NCI-H1417 (cell line): ENCODE measurements at regions not wholly inside any gene's neighbourhood (a gene's known extent, or its start where the extent isn't known, plus 50 kb on each side); places are given as distances from the start of the nearest gene placed in this dataset.
"Not testable (repeated sequence)": the region's sequence is repeated elsewhere in the genome, so short reads cannot be mapped to it uniquely, and the experiment has no call there.

Experiments used
- DNase-seq, 3 experiments: peaks; one replicate each; lab custom pipeline; 2025; lab: John Stamatoyannopoulos, UW

DNA sequence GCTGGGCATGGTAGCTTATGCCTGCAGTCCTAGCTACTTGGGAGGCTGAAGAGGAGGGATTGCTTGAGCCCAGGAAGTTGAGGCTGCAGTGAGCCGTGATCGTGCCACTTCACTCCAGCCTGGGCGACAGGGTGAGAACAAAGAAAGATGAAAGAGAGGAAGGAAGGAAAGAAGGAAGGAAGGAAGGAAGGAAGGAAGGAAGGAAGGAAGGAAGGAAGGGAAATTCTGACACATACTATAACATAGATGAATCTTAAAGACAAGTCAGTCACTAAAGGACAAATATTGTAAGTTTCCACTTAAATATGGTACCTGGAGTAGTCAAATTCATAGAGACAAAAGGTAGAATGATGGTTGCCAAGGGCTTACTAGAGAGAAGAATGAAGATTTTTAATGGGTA is 108.0 kb upstream of the CACHD1 start:
- no peak for DNase-seq

DNA sequence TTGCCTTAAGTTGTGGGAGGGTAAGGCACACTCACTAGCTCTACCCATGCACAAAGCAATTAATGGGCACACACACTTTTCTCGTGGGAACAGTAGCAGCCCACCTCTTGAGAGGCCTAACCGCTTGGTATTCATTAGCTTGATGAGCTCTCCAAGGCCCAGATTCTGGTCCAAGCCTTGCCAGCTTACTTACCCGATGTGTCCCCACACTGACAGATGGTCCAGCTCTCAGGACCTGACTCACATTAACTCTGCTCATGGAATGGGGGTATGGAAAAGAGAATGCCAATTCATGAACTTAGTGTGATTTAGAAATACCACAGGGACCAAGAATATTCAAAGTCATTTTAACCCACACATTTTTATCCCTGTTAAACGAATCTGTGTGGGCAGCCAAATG is 106.8 kb upstream of the CACHD1 start:
- no peak for DNase-seq

GRCh38 chr1:64363616-64364015 is 106.3 kb upstream of the CACHD1 start:
- no peak for DNase-seq

DNA sequence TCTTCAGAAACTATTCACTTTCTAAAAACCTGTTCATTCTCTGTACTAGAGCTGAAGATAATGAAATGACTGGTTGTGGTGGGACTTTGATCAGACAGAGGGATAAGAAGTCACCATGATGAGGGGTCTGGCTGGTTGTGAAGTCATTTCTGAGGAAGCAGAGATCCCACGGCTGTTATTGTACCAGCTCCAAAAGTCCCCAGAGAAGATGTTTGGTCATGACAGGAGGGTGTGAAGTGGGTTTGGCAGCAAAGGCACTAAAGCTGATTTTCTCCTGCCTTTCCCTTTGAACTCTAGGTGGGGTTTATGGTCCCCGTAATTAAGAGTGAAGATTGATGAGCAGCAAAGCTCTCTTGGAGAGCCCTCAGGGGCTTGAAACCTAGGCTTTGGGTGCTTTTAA is 103.1 kb upstream of the CACHD1 start:
- DNase-seq, result no peak

- no peak for DNase-seq
Observed at GRCh38 chr1:64368344-64368743, 101.6 kb upstream of the CACHD1 start.

DNA sequence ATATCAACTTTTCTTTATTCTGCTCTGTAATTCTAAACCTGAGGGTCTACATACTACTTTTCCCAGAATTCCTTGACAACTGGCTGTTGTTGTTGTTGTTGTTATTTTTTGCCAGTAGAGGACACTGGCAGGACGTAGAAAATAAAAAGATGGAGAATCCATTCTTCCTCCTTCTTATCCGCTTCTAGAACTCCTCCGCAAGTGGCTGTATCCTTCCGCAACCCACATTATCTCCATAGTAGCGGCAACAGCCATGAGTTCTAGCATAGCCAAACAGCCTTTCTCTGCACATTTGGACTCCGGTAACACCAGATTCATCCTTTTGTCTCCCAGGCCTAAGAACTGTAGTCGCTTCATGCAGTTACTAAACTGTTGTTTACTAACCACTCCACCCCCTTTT is 91.1 kb upstream of the CACHD1 start:
- no peak for DNase-seq

DNA sequence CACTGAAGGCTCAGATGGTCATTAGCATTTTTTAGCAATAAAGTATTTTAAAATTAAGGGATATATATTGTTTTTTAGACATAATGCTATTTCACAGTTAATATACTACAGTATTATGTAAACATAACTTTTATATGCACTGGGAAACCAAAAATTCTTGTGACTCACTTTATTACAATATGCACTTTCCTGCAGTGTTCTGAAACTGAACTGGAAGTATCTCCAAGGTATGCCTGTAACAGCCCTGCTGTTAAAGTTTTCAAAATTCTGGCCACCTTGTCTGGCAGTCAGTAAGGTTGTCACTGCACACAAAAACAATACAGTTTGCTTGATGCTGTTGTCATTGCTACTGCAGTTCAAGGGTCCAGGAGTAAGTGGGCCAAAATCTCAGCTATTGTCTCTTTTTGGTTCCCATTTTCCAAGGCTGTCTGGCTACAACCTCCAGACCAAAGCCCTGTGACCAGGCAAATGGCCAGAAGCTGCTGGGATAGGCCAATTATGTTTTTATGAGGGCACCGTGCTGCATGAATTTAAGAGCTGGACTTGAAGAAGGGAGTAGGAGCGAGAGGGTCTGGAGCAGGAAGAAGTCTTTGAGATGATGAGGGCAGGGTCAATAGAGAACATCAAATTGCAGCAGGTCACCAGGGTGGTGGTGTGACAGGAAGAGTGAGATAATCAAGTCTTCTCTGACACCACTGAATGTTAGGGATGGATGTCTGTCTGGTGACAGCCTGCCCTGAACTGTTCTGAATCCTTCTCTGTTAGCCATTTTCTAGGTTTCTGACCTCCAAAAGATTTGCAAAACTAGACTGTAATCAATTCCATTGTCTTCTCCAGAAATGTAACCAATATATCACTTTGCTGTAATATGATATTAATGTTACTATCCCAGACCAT is 82.3 kb upstream of the CACHD1 start:
- DNase-seq, result no peak

DNA sequence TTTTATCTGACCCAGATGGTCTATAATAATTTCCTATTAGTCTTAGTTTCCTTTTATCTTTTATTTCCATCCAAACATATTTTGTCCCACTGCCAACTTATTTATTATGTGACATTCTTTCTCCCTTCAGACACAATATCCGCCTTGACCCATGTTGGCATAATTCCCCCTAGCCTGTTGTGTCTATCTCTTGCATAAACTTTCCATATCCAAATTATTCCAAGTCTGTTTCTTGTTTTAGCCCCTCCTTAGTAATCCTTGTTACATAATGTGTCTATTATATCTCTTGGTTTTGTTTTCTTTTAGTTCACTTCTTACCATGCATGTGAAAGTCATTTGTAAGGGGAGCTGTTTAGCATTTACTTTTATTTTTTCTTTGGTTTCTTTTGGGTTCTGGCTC is 81.6 kb upstream of the CACHD1 start:
- no peak for DNase-seq

- no peak for DNase-seq
Observed at GRCh38 chr1:64392109-64392508, 77.8 kb upstream of the CACHD1 start.

DNA sequence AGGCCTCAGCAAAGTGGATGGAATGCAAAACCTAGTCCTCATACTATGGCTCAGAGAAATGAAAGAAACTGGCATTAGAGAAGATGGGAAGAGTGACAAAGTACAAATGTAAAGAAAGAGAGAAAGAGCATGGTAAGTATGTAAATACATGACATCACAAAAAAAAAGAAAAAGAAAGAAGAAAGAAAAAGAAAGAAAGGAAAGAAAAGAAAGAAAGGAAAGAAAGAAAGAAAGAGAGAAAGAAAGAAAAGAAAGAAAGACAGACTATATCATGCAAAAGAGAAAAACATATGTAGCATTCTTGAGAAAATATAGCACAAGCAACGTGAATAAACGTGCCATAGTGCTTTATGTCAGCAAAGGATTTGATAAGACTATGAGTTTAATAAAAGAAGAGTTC is 76.1 kb upstream of the CACHD1 start:
- no peak for DNase-seq

- no peak for DNase-seq
Observed at GRCh38 chr1:64396817-64397216, 73.1 kb upstream of the CACHD1 start.

DNA sequence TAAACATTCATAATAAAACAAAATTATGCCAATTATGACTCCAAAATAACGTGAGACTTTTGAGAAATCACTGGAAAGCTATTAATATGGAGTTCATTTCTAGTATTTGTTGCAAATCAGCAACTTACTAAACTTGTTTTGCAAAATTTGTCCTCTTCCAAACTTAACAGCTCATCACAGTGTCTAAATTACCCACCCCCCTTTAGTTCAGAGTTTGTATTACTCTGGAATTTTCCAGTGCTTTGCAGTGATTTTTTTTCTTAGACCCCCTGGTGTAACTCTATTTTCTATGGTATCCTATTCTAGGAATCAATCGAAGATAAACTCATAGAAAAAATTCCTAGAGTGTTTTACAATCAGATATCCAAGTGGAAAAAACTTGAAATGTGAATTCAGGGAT is 72.4 kb upstream of the CACHD1 start:
- no peak for DNase-seq

GRCh38 chr1:64398936-64399335 is 71.0 kb upstream of the CACHD1 start:
- no peak for DNase-seq

- DNase-seq, result no peak
Observed at GRCh38 chr1:64401285-64401684, 68.6 kb upstream of the CACHD1 start.

DNA sequence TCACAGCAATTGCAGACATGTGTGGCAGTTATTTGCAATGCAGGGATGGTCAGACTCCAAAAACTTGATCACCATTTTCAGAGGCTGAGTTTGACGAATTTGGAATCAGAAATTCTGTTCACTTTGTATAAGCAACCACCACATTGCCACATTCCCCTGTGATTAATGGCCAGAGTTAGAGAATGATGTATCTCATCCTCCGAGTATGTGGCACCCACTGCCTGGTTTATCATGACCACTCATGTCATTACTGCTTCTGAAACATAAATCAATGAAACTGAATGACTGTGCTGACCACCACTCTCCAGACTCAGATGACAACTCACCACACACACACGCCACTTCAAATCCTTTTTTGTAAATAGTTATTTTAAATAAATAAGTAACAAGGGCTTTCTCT is 66.6 kb upstream of the CACHD1 start:
- DNase-seq, result no peak

DNA sequence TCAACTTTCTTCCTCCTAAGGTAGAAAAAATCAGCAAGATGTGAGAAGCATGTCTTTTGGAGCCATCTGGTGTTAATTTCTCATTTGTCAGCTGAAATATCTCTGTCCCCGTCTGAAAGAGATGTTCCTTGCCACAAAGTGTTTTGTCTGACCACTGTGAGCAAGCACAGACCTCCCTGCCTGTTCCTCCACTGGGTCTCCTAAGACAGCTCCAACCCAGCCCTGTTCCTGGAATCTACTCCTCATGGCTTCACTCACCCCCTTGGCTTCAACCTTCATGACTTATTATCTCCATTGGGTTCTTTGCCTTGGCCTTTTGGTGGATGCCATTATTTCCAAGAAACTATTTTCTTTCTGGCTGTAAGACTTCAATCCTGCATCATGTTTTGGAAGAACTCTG is 65.7 kb upstream of the CACHD1 start:
- no peak for DNase-seq

- no peak for DNase-seq
Observed at GRCh38 chr1:64405833-64406232, 64.1 kb upstream of the CACHD1 start.

DNA sequence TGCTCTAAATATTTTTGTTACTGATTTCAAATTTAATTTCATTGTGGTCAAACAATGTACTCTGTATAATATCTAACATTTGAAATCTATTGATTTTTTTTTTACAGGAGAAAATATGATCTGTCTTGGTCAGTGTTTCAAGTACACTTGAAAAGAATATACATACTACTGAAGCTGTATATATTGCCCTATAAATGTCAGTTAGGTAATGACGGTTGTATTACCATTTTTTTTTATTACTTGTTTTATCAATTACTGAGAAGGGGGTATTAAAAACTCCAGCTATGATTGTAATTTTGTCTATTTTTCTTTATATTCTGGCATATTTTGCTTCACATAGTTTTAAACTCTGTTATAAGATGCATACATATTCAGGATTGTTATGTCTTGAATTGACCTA is 59.7 kb upstream of the CACHD1 start:
- no peak for DNase-seq

DNA sequence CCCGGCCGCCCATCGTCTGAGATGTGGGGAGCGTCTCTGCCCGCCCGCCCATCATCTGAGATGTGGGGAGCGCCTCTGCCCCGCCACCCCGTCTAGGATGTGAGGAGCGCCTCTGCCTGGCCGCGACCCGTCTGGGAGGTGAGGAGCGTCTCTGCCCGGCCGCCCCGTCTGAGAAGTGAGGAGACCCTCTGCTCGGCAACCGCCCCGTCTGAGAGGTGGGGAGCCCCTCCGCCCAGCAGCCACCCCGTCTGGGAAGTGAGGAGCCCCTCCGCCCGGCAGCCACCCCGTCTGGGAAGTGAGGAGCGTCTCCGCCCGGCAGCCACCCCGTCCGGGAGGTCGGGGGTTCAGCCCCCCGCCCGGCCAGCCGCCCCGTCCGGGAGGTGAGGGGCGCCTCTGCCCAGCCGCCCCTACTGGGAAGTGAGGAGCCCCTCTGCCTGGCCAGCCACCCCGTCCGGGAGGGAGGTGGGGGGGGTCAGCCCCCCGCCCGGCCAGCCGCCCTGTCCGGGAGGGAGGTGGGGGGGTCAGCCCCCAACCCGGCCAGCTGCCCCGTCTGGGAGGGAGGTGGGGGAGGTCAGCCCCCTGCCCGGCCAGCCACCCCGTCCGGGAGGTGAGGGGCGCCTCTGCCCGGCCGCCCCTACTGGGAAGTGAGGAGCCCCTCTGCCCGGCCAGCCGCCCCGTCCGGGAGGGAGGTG is 54.9 kb upstream of the CACHD1 start:
- DNase-seq, result not testable (repeated sequence)

DNA sequence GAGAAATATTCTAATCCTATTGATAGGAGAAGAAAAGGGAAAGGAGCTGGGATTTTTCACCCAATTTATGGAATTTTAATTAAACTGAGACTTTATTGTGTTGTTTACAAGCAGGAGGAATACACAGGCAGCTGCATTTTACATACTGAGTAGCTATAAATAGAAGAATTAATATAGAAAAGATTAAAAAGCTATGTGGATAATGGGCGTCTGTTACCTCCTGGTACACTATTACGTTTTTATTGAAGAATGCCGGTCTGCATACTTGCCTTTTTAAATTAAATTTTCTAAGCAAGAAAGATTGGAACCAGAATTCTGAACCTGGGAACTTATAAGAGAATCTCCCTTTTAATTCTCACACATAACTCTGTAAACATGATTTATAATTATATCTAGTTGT is 52.1 kb upstream of the CACHD1 start:
- no peak for DNase-seq
